Thyroid gland (tissue), 4 donors: ENCODE measurements at regions not wholly inside any gene's neighbourhood (a gene's known extent, or its start where the extent isn't known, plus 50 kb on each side); places are given as distances from the start of the nearest gene placed in this dataset.

Source experiments
- CTCF ChIP-seq, 6 experiments: fragments of 200-600 bp in 3 of 6; fragments of 450-650 bp in 3 of 6; sonication (generic) in 3 of 6; IDR thresholded peaks; one replicate each; pipeline ENCODE4 v1.5.1; 2016 to 2019; ENCODE audit warnings: antibody characterized with exemption in 6 of 6, mild to moderate bottlenecking in 2 of 6, inconsistent platforms in 1 of 6, moderate library complexity in 1 of 6
- POLR2A ChIP-seq, 2 donors: fragments of 450-650 bp; IDR thresholded peaks; one replicate each; pipeline ENCODE4 v1.6.1; 2017; ENCODE audit warnings: antibody characterized with exemption in 2 of 2, mild to moderate bottlenecking in 2 of 2, moderate library complexity in 1 of 2

- no peak for TF ChIP-seq POLR2A (IDR thresholded peaks at IDR 0.05)
- TF ChIP-seq CTCF (IDR thresholded peaks at IDR 0.05), result no peak
Observed at GRCh38 chr2:212726403-212726802, 187.8 kb upstream of the ERBB4 start.
